GM12878 (cell line): ENCODE measurements at regions not wholly inside any gene's neighbourhood (a gene's known extent, or its start where the extent isn't known, plus 50 kb on each side); places are given as distances from the start of the nearest gene placed in this dataset.

ENCODE experiments used
- ATAC-seq: fragments of 200-7000 bp; cut with Tn5 transposase; 3 replicates; pipeline ENCODE4 v1.9.1; 2020; ENCODE audit warnings: mild to moderate bottlenecking, moderate library complexity
- BruUV-seq: library from RNA; stranded (reverse); fragments of 400-500 nt; replicated peaks from 2 replicates; lab custom pipeline; 2021; lab: Mats Ljungman, UMichigan
- CTCF ChIA-PET: fragments of 300-600 bp; sonication (Branson Sonifier 250); formaldehyde crosslinking; extraction: SDS; loops from one replicate; lab custom pipeline; 2021; ENCODE audit warnings: inconsistent platforms; lab: Yijun Ruan, JAX
- POLR2A ChIA-PET: fragments of 350-600 bp; formaldehyde crosslinking; extraction: SDS; loops from one replicate; lab custom pipeline; 2021; ENCODE audit warnings: inconsistent platforms; lab: Charles Lee
- RAD21 ChIA-PET: fragments of 300-600 bp; sonication (Branson Sonifier 250); formaldehyde crosslinking; loops from one replicate; lab custom pipeline; 2023; ENCODE audit warnings: antibody characterized with exemption; ENCODE audit not compliant: unreplicated experiment; lab: Charles Lee
- SMC1A ChIA-PET: fragments of 300-600 bp; sonication (Branson Sonifier 250); formaldehyde crosslinking; loops from one replicate; lab custom pipeline; 2023; ENCODE audit not compliant: unreplicated experiment, uncharacterized antibody; lab: Charles Lee
- DNase-seq: peaks from one replicate; pipeline ENCODE4 v3.0.0-alpha.2; 2011; ENCODE audit warnings: low read depth, low spot score
- FAIRE-seq: peaks from 3 replicates; lab custom pipeline; 2011; peaks lifted over from hg19 to GRCh38; lab: Jason Lieb, UNC
- H2AFZ ChIP-seq: 2 replicates; pipeline ENCODE4 v1.6.0; 2011; ENCODE audit warnings: low read depth, low read length, control low read depth; ENCODE audit not compliant: control insufficient read depth
- H3K27ac ChIP-seq: 2 replicates; pipeline ENCODE4 v1.5.1; 2011; ENCODE audit warnings: control low read depth; ENCODE audit not compliant: control insufficient read depth, insufficient read depth
- H3K27me3 ChIP-seq, 2 experiments: replicated peaks in 1 of 2; 2 replicates each; pipeline versions ENCODE4 v1.6.0 to v1.6.1; 2011; ENCODE audit warnings: low read length in 1 of 2; ENCODE audit not compliant: control insufficient read depth in 2 of 2, insufficient read depth in 2 of 2
- H3K36me3 ChIP-seq, 2 experiments: 2 replicates each; pipeline ENCODE4 v1.5.1; 2011; ENCODE audit warnings: low read length in 1 of 2; ENCODE audit not compliant: control insufficient read depth in 2 of 2, insufficient read depth in 2 of 2
- H3K4me1 ChIP-seq: 2 replicates; pipeline ENCODE4 v1.6.1; 2011; ENCODE audit warnings: mild to moderate bottlenecking, low read length, moderate library complexity, mixed read lengths; ENCODE audit not compliant: control insufficient read depth, insufficient read depth
- H3K4me2 ChIP-seq: 2 replicates; pipeline ENCODE4 v1.6.0; 2011; ENCODE audit warnings: control low read depth; ENCODE audit not compliant: control insufficient read depth, insufficient read depth
- H3K4me3 ChIP-seq: fragments of 200-600 bp; sonication (generic); 2 replicates; pipeline ENCODE4 v1.5.1; 2016
- H3K79me2 ChIP-seq: 2 replicates; pipeline ENCODE4 v1.6.0; 2011; ENCODE audit warnings: low read length; ENCODE audit not compliant: control insufficient read depth, insufficient read depth
- H3K9ac ChIP-seq: 2 replicates; pipeline ENCODE4 v1.8.0; 2011; ENCODE audit warnings: low read length, control low read depth, mixed read lengths; ENCODE audit not compliant: control insufficient read depth, insufficient read depth
- H3K9me3 ChIP-seq: replicated peaks from 3 replicates; pipeline ENCODE4 v1.5.1; 2011; ENCODE audit warnings: mild to moderate bottlenecking, low read length; ENCODE audit not compliant: control insufficient read depth, insufficient read depth
- H4K20me1 ChIP-seq: 2 replicates; pipeline ENCODE4 v1.6.0; 2011; ENCODE audit not compliant: control insufficient read depth, insufficient read depth
- FOXM1 ChIP-seq: IDR thresholded peaks from 2 replicates; pipeline ENCODE4 v1.6.1; 2012; ENCODE audit warnings: low read depth, mild to moderate bottlenecking, inconsistent platforms, low read length, moderate library complexity
- HDGF ChIP-seq: fragments of 450-650 bp; IDR thresholded peaks from 2 replicates; pipeline ENCODE4 v1.6.1; 2016; ENCODE audit warnings: antibody characterized with exemption
- NFIC ChIP-seq: IDR thresholded peaks from 2 replicates; pipeline ENCODE4 v1.6.1; 2012; ENCODE audit warnings: low read depth, mild to moderate bottlenecking, inconsistent platforms, low read length, moderate library complexity
- PAX5 ChIP-seq: IDR thresholded peaks from 2 replicates; pipeline ENCODE4 v1.6.1; 2011; ENCODE audit warnings: low read depth, low read length, borderline replicate concordance
- SRF ChIP-seq, 2 experiments: IDR thresholded peaks; 2 replicates each; pipeline ENCODE4 v1.6.1; 2011; ENCODE audit warnings: low read depth in 2 of 2, low read length in 2 of 2, mild to moderate bottlenecking in 1 of 2, moderate library complexity in 1 of 2
- TCF3 ChIP-seq: IDR thresholded peaks from 2 replicates; pipeline ENCODE4 v1.6.1; 2012; ENCODE audit warnings: low read depth, mild to moderate bottlenecking, low read length, borderline replicate concordance; ENCODE audit not compliant: insufficient read depth
- ZNF24 ChIP-seq: fragments of 450-650 bp; IDR thresholded peaks from 2 replicates; pipeline ENCODE4 v1.6.1; 2017; ENCODE audit warnings: antibody characterized with exemption, mild to moderate bottlenecking
- WGBS: methylation state at CpG from one replicate; pipeline ENCODE4 v1.1.6; 2016; ENCODE audit warnings: low lambda C conversion rate; ENCODE audit not compliant: insufficient replicate concordance, insufficient coverage; ENCODE audit errors: missing lambda C conversion rate; 5-methylcytosine and 5-hydroxymethylcytosine counted together
- in situ Hi-C: fragments of 300-500 bp; cut with MboI; formaldehyde crosslinking; loops from 9 replicates; pipeline ENCODE4 v1.14.3; 2018; ENCODE audit warnings: mixed read lengths
- intact Hi-C: fragments of 100-400 bp; cut with micrococcal nuclease; formaldehyde crosslinking; loops from one replicate; pipeline ENCODE4 v1.14.2; 2022; ENCODE audit not compliant: unreplicated experiment
- TF ChIP-seq, protein P1 (sequence below): IDR thresholded peaks from 2 replicates; pipeline ENCODE4 v1.6.1; 2011; ENCODE audit warnings: mild to moderate bottlenecking, low read depth, low read length, moderate library complexity; ENCODE audit not compliant: insufficient replicate concordance

GRCh38 chr15:81945014-81945615, 100.7 kb downstream of the MEX3B start:
- H3K4me1 ChIP-seq: no peaks in the 10 kb centered on the region
- POLR2A ChIA-PET: no interaction called here
- H3K4me2 ChIP-seq: no peak overlapping the region
- in situ Hi-C loops (no loop called here), intact Hi-C loops (no loop called here)
- no peak overlapping the region for H3K9ac ChIP-seq
- no peaks in the 10 kb centered on the region for H3K36me3 ChIP-seq
- TF ChIP-seq TCF3 (no peak), FOXM1 (no peak), NFIC (no peak), SRF (IDR thresholded peaks at IDR 0.05; ENCODE audit: low read depth in 2 of 2, low read length in 2 of 2) (no peak), ZNF24 (no peak), PAX5 (no peak), HDGF (no peak)
- TF ChIP-seq, protein P1, sequence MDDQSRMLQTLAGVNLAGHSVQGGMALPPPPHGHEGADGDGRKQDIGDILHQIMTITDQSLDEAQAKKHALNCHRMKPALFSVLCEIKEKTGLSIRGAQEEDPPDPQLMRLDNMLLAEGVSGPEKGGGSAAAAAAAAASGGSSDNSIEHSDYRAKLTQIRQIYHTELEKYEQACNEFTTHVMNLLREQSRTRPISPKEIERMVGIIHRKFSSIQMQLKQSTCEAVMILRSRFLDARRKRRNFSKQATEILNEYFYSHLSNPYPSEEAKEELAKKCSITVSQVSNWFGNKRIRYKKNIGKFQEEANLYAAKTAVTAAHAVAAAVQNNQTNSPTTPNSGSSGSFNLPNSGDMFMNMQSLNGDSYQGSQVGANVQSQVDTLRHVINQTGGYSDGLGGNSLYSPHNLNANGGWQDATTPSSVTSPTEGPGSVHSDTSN: no peak
- no peak for DNase-seq
- ATAC-seq: no peak
- H3K79me2 ChIP-seq: no peaks in the 10 kb centered on the region
- FAIRE-seq: no peak
- RAD21 ChIA-PET: no interaction called here
- 29% methylated on average over 6 of the region's 6 CpGs for WGBS
- no peak overlapping the region for H3K4me3 ChIP-seq
- no peaks in the 10 kb centered on the region for H3K27me3 ChIP-seq
- no peak overlapping the region for H3K27ac ChIP-seq
- no peaks in the 10 kb centered on the region for H4K20me1 ChIP-seq
- CTCF ChIA-PET: interaction anchor here (0.7 kb wide), 1 partner anchor 1176 kb away, joined by 3 read pairs; no protein-coding TSS in a partner anchor
- SMC1A ChIA-PET: no interaction called here
- H2AFZ ChIP-seq: no peak overlapping the region
- no peaks in the 10 kb centered on the region for H3K9me3 ChIP-seq
- BruUV-seq: no TSS peak
